Panc1 (cell line): ENCODE measurements at regions not wholly inside any gene's neighbourhood (a gene's known extent, or its start where the extent isn't known, plus 50 kb on each side); places are given as distances from the start of the nearest gene placed in this dataset.
"Not testable (repeated sequence)": the region's sequence is repeated elsewhere in the genome, so short reads cannot be mapped to it uniquely, and the experiment has no call there.

ENCODE experiments used
- CTCF ChIP-seq: fragments of 450-650 bp; IDR thresholded peaks from 2 replicates; pipeline ENCODE4 v1.5.1; 2017; ENCODE audit warnings: mild to moderate bottlenecking
- POLR2AphosphoS5 ChIP-seq: IDR thresholded peaks from 2 replicates; pipeline ENCODE4 v1.6.1; 2012; ENCODE audit warnings: mild to moderate bottlenecking, low read depth, low read length, moderate library complexity
- REST ChIP-seq, 2 experiments: IDR thresholded peaks; 2 replicates each; pipeline ENCODE4 v1.6.1; 2011 to 2012; ENCODE audit warnings: low read depth in 2 of 2, control low read depth in 1 of 2, low read length in 1 of 2, mild to moderate bottlenecking in 1 of 2, moderate library complexity in 1 of 2; ENCODE audit not compliant: insufficient read depth in 1 of 2
- TCF7L2 ChIP-seq: IDR thresholded peaks from 2 replicates; pipeline ENCODE4 v1.6.1; 2011; ENCODE audit warnings: mild to moderate bottlenecking, low read depth, low read length, inconsistent platforms

GRCh38 chr7:34581698-34582097 is 76.3 kb upstream of the NPSR1 start:
- TF ChIP-seq POLR2AphosphoS5; CTCF; REST (IDR thresholded peaks at IDR 0.05; ENCODE audit: insufficient read depth in 1 of 2, low read depth in 2 of 2, low read length in 1 of 2); TCF7L2: not testable (repeated sequence)
